GM21576 (cell line): ENCODE measurements at regions not wholly inside any gene's neighbourhood (a gene's known extent, or its start where the extent isn't known, plus 50 kb on each side); places are given as distances from the start of the nearest gene placed in this dataset.
"Not testable (repeated sequence)": the region's sequence is repeated elsewhere in the genome, so short reads cannot be mapped to it uniquely, and the experiment has no call there.

Source experiments
- ATAC-seq: cut with Tn5 transposase; IDR thresholded peaks from one replicate; pipeline ENCODE4 v1.9.1; 2021; ENCODE audit warnings: mild to moderate bottlenecking, moderate library complexity; ENCODE audit not compliant: unreplicated experiment

DNA sequence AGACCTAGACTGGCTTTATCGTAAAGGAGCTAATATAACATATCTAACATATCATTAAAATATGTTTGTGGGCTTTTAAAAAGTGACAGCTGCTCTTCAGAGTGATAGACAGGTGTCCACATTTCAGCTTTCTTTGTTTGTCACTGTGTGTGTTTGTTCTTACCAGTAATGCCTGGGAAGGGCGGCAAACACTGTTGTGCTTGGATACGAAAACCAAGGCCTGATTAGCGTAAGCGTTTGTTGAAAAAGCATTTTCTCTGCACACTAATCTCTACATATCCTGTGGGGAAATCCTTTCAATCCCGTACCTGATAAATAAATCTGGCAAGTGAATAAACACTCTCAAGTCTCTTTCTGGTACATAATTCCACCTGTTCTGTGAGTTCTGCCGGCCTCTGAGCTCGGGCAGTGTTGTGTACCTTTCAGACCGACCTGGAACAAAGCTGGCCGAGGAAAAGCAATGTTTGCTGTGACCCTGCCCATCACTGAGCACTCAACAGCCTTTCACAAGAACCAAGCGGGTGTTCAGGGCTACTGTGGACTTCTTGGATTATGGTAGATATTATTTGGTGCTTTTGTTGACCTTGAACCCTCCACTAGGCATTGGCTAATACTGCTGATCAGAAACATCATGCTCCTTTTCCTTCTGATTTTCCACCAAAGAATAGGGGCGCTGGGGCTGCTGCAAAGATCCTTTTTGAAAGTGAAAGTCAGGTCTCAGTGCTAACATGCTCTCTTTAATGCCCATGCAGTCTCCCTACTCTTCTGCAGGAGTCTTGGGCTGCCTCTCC, 100.4 kb downstream of the CD83 start:
- no peak for ATAC-seq

GRCh38 chr6:14218519-14218800, 100.9 kb downstream of the CD83 start:
- no peak for ATAC-seq

- no peak for ATAC-seq
These were observed 104.2 kb downstream of the CD83 start for GRCh38 chr6:14221564-14222279.

DNA sequence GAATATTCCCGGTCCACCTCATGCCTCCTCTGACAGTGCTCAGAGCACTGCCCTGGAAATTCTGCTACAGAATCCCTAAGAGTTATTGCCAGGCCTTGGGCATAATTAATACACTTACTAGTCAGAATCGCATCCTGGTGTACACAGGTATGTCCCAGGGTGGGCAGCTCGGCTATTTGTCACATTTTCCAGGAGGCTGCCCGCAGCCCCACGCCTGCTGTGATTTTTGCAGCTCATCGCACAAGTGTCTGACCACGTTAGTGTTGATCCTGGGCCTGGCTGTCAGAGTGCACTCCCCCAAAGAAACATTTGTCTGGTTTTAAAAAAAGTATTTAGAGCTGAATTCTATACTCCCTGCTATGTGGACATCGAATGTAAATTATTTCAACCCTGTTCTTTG, 105.4 kb downstream of the CD83 start:
- no peak for ATAC-seq

DNA sequence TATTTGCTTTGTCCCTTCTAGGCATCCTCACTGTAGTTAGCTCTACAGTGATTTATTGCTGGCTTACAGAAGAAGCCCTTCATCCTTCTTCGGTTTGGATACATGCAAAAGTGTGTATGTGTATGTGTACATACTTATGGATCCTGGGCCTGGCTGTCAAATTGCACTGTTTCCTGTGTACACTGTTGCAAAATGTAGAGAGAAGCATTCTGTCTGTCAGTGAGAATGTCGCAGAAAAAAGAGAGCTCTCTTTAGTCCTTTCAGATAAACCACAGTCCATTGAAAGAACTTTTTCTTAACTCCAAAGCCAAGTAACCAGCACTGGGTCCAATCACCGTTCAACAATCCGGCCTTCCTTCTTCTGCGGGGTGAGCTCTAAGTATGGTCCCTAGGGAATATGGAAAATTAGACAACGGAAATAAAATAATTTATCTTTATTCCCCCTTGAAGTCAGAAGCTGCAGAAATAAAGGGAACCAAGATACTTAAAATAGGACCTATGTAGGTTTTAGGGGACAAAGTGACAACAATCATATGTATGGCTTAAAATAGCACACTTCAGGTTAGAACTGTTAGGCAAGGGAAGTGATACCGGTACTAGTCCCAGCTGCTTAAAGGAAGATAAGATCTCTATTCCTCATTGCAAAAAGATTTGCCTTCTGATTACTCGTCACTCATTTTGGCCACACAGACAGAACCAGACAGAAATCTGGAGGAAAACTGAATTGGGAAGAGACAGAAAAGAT, 107.0 kb downstream of the CD83 start:
- no peak for ATAC-seq

- ATAC-seq: no peak
These were observed 108.6 kb downstream of the CD83 start for GRCh38 chr6:14226051-14226660.

GRCh38 chr6:14228571-14228970, 111.0 kb downstream of the CD83 start:
- no peak for ATAC-seq

DNA sequence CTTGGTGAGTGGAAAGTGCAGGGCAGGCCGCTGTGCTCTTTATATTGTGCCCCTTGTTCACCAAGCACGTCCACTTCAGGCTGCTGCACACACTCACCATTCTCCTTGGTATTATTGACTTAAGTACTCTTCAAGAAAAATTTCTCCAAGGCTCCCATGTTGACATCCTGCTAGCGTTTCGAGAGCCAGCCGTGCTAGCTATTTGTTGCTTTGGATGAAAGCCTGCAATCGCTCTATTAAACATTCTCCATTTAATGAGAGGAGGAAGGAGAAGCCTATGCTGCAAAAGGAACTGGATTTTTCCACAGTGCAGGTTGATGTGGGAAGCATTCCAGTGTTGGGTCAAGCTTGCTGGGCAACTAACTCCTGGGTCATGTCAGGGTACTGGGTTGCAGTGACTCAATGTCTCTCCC, 113.5 kb downstream of the CD83 start:
- no peak for ATAC-seq

DNA sequence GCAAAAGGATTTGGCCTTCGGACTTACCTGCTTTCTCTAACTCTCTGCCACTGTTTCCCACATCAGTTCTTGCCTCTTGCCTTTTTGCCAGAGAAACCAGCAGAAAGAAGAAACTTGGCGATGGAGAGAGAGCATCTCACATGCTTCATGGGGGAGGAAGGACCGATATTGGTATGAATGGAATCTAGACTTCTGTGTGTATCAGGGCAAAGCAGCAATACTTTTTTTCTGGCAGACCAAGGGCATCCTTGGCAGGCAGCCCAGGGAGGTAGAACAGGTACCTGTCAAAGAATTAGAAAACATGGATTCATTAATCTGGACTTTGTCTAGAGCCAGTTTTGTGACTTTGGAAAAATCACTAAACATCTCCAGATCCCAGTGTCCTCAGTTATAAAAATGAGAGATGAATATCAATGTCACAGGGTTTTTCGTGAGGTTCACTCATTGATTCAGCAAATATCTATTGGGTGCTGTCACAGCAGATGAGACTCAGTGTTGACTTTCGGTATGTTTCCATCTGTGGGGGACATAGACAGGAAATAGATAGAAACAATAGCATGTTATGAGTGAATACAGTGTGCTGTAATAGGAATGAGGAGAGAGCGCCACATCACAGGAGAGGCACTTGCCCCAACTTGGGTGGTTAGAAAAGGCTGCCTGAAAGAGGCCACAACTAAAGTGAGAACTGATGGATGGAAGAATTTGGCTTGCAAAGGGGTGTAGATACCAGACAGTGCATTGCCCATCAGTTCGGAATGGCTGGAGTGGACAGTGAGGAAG, 114.1 kb downstream of the CD83 start:
- no peak for ATAC-seq

- ATAC-seq: no peak
These were observed 115.3 kb downstream of the CD83 start for GRCh38 chr6:14232889-14233288.

DNA sequence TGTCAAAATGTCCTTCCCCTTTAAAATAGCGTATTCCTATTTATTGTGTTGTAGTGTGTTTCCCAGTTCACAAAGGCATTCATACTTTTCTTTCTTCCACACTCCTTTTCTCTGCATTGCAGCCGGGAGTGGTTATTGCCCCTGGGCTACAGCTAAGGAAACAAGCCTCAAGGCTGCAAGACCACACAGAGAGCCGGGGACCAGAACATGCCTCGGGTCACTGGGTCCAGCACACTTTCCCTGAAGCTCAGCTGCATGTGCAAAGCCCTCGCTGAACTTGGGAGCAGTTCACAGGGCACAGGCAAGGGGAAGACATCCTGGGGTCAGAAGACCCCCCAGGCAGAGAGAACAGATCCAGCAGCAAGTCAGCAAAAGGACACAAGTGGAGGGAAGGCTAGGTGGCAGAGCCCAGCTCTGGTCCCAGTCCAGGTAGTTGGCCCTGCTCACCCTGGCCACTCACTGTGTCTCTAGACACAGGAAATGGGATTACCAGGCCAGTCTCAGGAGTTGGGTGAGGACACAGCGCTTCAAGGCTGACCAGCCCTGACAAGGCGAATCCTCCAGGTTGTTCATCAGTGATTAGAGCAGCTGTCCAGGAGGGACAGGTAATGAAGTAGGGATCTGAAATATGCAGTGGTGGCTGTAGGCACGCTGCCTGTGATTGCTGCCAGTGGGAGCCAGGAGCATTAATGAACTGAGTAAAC, 118.2 kb downstream of the CD83 start:
- no peak for ATAC-seq

DNA sequence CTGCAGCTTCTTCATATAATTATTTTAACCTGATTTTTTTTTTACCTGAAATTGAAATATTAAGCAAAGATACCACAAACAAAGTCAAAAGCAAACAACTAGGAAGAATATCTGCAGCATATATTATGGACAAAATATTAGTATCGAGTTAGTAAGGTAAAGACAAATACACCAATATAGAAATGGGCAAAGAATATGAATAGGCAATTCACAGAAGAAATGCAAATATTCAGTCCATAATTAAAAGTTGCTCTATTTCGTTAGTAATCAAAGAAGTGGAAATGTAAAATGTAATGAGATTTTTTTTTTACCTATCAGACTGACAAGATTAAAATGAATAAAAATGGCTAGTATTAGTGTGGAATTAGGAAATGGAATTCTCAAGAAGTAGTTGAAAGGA, 121.5 kb downstream of the CD83 start:
- ATAC-seq: no peak

DNA sequence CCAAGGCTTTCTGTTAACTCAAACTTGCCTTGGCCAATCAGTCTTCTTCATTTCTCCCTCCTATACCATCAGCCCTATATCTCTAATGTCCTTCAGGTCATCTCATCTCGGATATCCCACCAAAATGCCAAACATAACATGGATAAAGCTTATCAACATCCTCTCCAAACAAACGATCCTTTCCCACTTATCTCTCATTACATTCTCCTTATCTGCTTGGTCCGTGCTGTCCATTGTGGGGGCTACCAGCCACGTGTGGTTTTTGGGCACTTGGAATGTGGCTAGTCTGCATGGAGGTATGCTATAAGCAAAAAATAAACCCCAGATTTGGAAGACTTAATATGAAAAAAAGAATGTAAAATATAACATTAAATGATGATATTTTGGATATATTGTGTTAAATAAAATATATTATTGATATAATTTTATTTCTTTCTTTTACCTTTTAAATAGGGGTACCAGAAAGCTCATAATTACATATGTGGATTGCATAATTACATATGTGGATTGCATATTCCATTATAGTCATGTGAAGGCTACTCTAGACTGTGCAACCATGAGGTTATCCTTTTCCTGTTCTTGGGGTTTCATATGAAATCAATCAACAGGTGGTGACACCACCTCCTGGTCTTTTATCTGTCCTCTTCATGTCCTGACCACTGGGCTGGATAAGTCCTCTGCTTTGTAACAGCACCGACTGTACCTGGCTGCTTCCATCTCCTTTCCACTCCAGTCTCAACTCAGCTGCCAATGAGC, 123.0 kb downstream of the CD83 start:
- ATAC-seq: peak; percentile 46

DNA sequence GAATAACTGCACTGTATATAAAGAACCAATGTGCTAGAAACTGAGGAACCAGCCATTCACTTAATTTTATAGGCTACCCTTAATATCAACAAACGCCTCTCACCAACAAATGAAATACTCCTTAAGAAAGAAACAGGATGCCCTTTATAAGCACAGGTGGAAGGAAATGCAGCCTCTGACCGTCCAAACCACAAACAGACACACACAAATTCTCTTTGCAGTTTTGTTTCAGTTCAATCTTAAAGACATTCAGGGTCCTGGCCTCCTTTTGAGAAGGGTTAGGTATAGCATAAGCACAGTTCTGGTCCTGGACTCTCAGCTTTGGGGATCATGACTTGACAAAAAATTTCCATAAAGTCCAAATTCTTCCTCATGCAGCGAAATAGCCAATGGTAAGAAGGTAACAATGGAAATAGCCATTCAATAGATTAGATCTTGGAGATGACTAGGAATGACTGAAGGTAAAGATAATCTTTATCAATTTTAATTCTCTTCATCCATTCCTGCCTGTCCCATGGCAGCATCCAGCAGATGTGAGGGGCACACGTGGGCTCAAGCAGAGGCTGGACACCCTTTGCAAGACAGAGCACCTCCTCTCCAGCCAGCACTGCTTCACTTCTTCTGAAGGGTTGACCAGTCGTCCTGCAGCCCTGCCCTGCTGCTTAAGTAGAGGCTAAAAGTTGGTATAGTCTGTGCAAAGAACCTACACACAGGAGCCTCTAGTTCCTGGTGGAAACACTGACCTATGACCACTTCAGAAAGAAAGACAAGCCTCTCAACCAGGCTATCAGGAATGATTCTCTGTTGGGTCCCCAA, 123.9 kb downstream of the CD83 start:
- peak; percentile 67 for ATAC-seq

GRCh38 chr6:14242912-14243311, 125.3 kb downstream of the CD83 start:
- ATAC-seq: not testable (repeated sequence)

DNA sequence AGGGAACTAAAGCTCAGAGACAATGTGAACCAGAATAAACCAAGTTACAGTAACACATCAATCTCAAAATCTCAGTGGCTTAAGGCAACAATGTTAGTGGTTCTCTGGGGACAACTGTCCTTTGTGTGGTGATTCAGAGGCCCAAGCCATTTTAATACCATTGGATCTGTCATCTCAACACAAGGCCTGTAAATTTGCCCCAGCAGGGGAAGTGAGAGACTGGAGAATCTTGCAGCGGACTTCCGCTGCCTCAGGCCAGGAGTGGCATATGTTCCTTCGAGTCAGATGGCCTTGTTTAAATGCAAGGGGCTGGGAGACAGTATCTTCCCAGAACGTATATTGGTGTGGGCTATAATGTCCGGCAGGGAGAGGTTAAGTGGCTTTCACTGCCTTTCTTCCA, 126.0 kb downstream of the CD83 start:
- no peak for ATAC-seq

DNA sequence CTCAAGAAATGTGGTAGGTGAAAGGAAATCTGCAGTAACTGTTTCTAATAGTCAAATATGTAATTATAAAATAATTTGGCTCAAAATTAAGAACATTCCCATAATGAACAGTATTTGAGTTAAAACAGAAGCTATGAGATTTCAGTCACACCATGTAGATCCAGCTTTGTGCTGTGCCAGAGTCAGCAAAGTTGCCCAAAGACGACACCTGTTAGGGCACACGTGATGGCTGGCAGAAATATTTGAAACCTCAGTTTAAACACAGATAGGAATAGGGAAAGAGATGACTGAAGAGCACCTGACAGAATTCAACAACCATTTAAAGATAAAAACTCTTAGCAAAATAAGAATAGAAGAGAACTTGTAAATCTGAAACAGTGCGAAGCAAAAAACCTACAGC, 129.3 kb downstream of the CD83 start:
- no peak for ATAC-seq

DNA sequence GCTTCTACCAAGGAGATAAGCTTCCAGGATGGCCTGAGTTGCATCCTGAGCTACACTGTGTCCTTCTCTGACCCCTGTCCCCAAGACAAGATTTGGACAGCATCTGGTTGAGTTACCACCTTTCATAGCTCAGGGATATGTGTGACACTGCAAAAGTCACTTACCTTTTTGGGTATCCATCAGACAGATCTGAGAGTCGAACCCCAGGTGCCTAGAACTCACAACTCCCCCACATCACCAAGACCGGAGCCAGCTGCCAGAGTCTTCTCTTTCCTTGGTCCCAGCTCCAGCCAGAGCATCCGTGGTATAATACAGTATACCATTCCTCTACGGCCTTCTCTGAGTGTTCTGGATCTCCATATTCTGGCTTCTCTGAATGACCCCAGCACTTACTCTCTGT, 133.0 kb downstream of the CD83 start:
- ATAC-seq: no peak
